MV-4-11 (cell line): ENCODE measurements at regions not wholly inside any gene's neighbourhood (a gene's known extent, or its start where the extent isn't known, plus 50 kb on each side); places are given as distances from the start of the nearest gene placed in this dataset.
"Not testable (repeated sequence)": the region's sequence is repeated elsewhere in the genome, so short reads cannot be mapped to it uniquely, and the experiment has no call there.

Experiments
- DNase-seq: peaks from one replicate; lab custom pipeline; 2025; lab: John Stamatoyannopoulos, UW

- no peak for DNase-seq
These were observed 1086.9 kb downstream of the TMEM121 start for GRCh38 chr14:106613256-106613655.

GRCh38 chr14:106618471-106618951 lies 1092.1 kb downstream of the TMEM121 start:
- DNase-seq: peak; percentile 68

GRCh38 chr14:106619606-106620005 lies 1093.2 kb downstream of the TMEM121 start:
- peak; percentile 48 for DNase-seq

- no peak for DNase-seq
These were observed 1094.0 kb downstream of the TMEM121 start for GRCh38 chr14:106620368-106620767.

GRCh38 chr14:106622200-106622745 lies 1095.9 kb downstream of the TMEM121 start:
- DNase-seq: no peak

- DNase-seq: peak; percentile 52
These were observed 1098.8 kb downstream of the TMEM121 start for GRCh38 chr14:106625186-106625585.

GRCh38 chr14:106626469-106626868 lies 1100.1 kb downstream of the TMEM121 start:
- not testable (repeated sequence) for DNase-seq

GRCh38 chr14:106626942-106627588 lies 1100.7 kb downstream of the TMEM121 start:
- peak; percentile 28 for DNase-seq

- no peak for DNase-seq
These were observed 1105.5 kb downstream of the TMEM121 start for GRCh38 chr14:106631879-106632278.

- DNase-seq: no peak
These were observed 1107.3 kb downstream of the TMEM121 start for GRCh38 chr14:106633721-106634120.

GRCh38 chr14:106635569-106635968 lies 1109.2 kb downstream of the TMEM121 start:
- DNase-seq: no peak

- peak; percentile 25 for DNase-seq
These were observed 1112.5 kb downstream of the TMEM121 start for GRCh38 chr14:106638786-106639452.

GRCh38 chr14:106642090-106642489 lies 1115.7 kb downstream of the TMEM121 start:
- no peak for DNase-seq

- DNase-seq: not testable (repeated sequence)
These were observed 1116.6 kb downstream of the TMEM121 start for GRCh38 chr14:106642971-106643370.

- DNase-seq: peak; percentile 5
These were observed 1122.5 kb downstream of the TMEM121 start for GRCh38 chr14:106648874-106649273.

GRCh38 chr14:106651016-106651415 lies 1124.6 kb downstream of the TMEM121 start:
- DNase-seq: no peak

GRCh38 chr14:106652494-106652893 lies 1126.1 kb downstream of the TMEM121 start:
- DNase-seq: no peak

- no peak for DNase-seq
These were observed 1131.1 kb downstream of the TMEM121 start for GRCh38 chr14:106657460-106657859.

- DNase-seq: not testable (repeated sequence)
These were observed 1131.9 kb downstream of the TMEM121 start for GRCh38 chr14:106658066-106658860.

- peak; percentile 47 for DNase-seq
These were observed 1135.2 kb downstream of the TMEM121 start for GRCh38 chr14:106661561-106661960.

GRCh38 chr14:106662936-106663550 lies 1136.7 kb downstream of the TMEM121 start:
- DNase-seq: no peak
